Spleen (tissue), 7 donors: ENCODE measurements at regions not wholly inside any gene's neighbourhood (a gene's known extent, or its start where the extent isn't known, plus 50 kb on each side); places are given as distances from the start of the nearest gene placed in this dataset.

Experiments
- CTCF ChIP-seq, 11 experiments: fragments of 200-600 bp in 7 of 11; fragments of 450-650 bp in 4 of 11; sonication (generic) in 4 of 11; IDR thresholded peaks in 8 of 11; conservative IDR thresholded peaks in 3 of 11; 1 replicate in 7 of 11; 2 replicates in 4 of 11; pipeline versions ENCODE4 v1.4.0 to v1.8.0; 2016 to 2021; ENCODE audit warnings: antibody characterized with exemption in 11 of 11, inconsistent platforms in 4 of 11, mild to moderate bottlenecking in 1 of 11
- POLR2A ChIP-seq, 3 donors: fragments of 450-650 bp; IDR thresholded peaks; one replicate each; pipeline ENCODE4 v1.5.1; 2017; ENCODE audit warnings: antibody characterized with exemption in 3 of 3, mild to moderate bottlenecking in 1 of 3
- POLR2AphosphoS5 ChIP-seq, 3 donors: sonication (generic); formaldehyde crosslinking; IDR thresholded peaks; one replicate each; pipeline ENCODE4 v1.5.1; 2017; ENCODE audit warnings: antibody characterized with exemption in 3 of 3
- donor health status: DM: no; HTN: no; CAD: no; lungs with moderate emphysema.
- donor health status: DM: no; HTN: no; CAD: no.
- donor health status: DM: no; HTN: no; CAD: no.

- TF ChIP-seq CTCF (IDR thresholded peaks at IDR 0.05 in 8 of 11, conservative IDR thresholded peaks at IDR 0.05 in 3 of 11) (no peak), POLR2A (IDR thresholded peaks at IDR 0.05) (no peak), POLR2AphosphoS5 (IDR thresholded peaks at IDR 0.05) (no peak)
These were observed 78.3 kb downstream of the UNCX start for GRCh38 chr7:1310936-1311335.
